ENCODE measurements at regions not wholly inside any gene's neighbourhood (a gene's known extent, or its start where the extent isn't known, plus 50 kb on each side); places are given as distances from the start of the nearest gene placed in this dataset.

DNA sequence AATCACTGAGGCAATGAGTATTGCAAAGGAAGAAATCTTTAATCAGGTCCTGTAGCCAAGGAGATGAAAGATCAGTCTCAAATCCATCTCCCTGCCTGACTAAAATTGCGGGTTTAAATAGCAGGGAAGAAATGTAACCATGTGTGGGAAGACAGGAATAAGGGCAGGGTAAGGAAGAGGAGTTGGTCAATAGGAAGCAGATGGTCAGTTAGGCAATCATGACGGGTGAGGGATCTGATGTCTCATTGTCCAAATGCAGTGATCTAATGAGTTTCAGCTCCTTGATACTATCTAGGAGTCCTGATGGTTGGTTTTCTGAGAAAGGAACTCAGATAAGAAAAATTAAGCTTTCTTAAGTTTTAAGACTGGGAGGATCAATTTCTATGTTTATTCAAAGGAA, 200.8 kb downstream of the SPATA18 start:
- TF ChIP-seq, protein P1, sequence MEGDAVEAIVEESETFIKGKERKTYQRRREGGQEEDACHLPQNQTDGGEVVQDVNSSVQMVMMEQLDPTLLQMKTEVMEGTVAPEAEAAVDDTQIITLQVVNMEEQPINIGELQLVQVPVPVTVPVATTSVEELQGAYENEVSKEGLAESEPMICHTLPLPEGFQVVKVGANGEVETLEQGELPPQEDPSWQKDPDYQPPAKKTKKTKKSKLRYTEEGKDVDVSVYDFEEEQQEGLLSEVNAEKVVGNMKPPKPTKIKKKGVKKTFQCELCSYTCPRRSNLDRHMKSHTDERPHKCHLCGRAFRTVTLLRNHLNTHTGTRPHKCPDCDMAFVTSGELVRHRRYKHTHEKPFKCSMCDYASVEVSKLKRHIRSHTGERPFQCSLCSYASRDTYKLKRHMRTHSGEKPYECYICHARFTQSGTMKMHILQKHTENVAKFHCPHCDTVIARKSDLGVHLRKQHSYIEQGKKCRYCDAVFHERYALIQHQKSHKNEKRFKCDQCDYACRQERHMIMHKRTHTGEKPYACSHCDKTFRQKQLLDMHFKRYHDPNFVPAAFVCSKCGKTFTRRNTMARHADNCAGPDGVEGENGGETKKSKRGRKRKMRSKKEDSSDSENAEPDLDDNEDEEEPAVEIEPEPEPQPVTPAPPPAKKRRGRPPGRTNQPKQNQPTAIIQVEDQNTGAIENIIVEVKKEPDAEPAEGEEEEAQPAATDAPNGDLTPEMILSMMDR (IDR thresholded peaks at IDR 0.05) = no peak
- TF ChIP-seq EP300 (IDR thresholded peaks at IDR 0.05) (no peak), POLR2A (IDR thresholded peaks at IDR 0.05) (no peak), POLR2AphosphoS5 (IDR thresholded peaks at IDR 0.05) (no peak)
